ENCODE measurements at regions not wholly inside any gene's neighbourhood (a gene's known extent, or its start where the extent isn't known, plus 50 kb on each side); places are given as distances from the start of the nearest gene placed in this dataset.

DNA sequence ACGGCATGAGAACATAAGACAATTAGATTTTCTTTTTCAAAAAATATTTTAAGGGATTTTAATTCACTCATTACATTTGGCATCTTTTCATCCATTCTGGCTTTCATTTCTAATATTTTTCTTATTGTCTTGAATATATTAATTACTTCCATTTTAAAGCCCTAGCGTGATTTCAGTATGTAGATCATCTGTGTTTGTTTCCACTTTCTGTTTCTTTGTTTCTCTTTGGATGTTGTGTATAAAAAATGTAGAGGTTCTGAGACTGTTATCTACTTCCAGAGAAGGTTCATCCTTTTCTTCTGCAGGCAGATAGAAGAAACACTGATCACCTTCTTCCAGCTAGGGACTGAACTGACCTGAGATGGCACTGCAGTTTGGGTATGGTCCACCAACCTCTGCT, 664.4 kb upstream of the SLC39A10 start:
- TF ChIP-seq CTCF (IDR thresholded peaks at IDR 0.05; ENCODE audit: low read length) (no peak), EZH2phosphoT487 (IDR thresholded peaks at IDR 0.05; ENCODE audit: low read length) (no peak)
